ENCODE measurements at regions not wholly inside any gene's neighbourhood (a gene's known extent, or its start where the extent isn't known, plus 50 kb on each side); places are given as distances from the start of the nearest gene placed in this dataset.

DNA sequence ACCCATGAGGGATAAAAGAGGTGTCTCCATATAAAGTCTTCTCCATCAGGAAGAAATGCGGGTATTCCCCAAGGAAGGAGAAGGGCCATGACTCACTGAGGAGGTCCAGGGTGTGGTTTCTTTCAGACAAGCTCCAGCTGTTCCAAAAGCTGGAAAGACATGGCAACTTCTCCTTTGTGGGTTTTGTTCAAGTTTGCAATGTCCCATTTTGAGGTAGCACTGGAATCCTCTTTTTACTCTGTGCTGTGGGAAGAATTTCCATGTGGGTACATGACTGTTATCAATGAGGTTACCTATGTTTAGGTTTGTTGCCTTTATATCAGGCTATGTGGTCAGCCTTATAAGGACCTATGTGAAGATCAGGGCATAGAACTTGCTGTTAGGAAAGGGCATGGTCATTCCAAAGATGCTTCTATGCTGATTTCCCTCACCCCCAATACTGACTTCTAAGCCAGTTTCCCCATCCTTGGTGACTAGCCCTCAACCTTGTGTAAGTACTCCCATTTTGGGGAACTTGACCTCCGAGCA, 697.5 kb downstream of the INHBA start:
- Histone ChIP-seq H3K36me3 (ENCODE audit: insufficient read depth) (no peaks in the 10 kb centered on the region), H3K27me3 (ENCODE audit: insufficient read depth) (no peaks in the 10 kb centered on the region), H3K9me2 (ENCODE audit: insufficient read depth) (peaks cover 7% of the 10 kb centered on the region; the same call in 1 of the 2 replicates), H3K4me2 (no peak overlapping the region), H3F3A (replicated peaks; ENCODE audit: low read depth) (no peaks in the 10 kb centered on the region), H3K4me3 (no peak overlapping the region), H3K27ac (ENCODE audit: low read depth) (no peak overlapping the region), H4K20me1 (replicated peaks; ENCODE audit: insufficient read depth) (no peaks in the 10 kb centered on the region), H2AFZ (no peak overlapping the region), H3K4me1 (ENCODE audit: insufficient read depth) (no peaks in the 10 kb centered on the region), H3K79me2 (replicated peaks; ENCODE audit: insufficient read depth) (no peaks in the 10 kb centered on the region)
- ATAC-seq (no peak), DNase-seq (ENCODE audit: low spot score) (no peak)
- Mint-ChIP-seq H3K27ac (no peak overlapping the region), H3K4me1 (peaks cover 3% of the 10 kb centered on the region; the same call in 1 of the 3 replicates), H3K4me3 (no peak overlapping the region), H3K9me3 (no peaks in the 10 kb centered on the region), H3K36me3 (ENCODE audit: low read depth) (no peaks in the 10 kb centered on the region), H3K27me3 (ENCODE audit: insufficient read depth, low read depth, poor library complexity) (peaks cover 4% of the 10 kb centered on the region)
- TF ChIP-seq ZNF331 (CRISPR knock-in tag; IDR thresholded peaks at IDR 0.05; ENCODE audit: low read depth) = no peak

DNA sequence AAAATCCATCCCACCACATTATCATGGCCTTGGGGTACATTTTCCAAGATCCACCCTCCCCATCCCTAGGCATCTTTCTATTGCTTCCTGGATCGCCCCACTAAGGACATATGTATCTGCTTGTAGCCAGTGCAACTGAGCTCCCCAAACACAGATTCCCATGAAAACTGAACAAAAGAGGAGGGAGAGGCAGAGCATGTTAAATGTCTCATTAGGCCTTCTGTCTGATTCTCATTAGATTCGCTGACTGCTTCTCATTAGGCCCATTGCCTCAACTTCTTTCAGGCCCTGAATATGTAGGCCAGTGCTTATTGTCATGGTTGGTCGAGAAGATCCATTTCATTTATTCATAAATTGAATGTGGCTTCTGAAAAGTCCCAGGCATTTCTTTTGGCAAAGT, 698.9 kb downstream of the INHBA start:
- Mint-ChIP-seq H3K9me3 (no peaks in the 10 kb centered on the region), H3K27ac (no peak overlapping the region), H3K36me3 (ENCODE audit: low read depth) (no peaks in the 10 kb centered on the region), H3K4me1 (peaks cover 3% of the 10 kb centered on the region; the same call in 1 of the 3 replicates), H3K4me3 (no peak overlapping the region), H3K27me3 (ENCODE audit: insufficient read depth, low read depth, poor library complexity) (peaks cover 5% of the 10 kb centered on the region)
- Histone ChIP-seq H3K79me2 (replicated peaks; ENCODE audit: insufficient read depth) (no peaks in the 10 kb centered on the region), H3F3A (replicated peaks; ENCODE audit: low read depth) (no peaks in the 10 kb centered on the region), H3K27ac (ENCODE audit: low read depth) (no peak overlapping the region), H3K27me3 (ENCODE audit: insufficient read depth) (no peaks in the 10 kb centered on the region), H3K4me3 (no peak overlapping the region), H2AFZ (no peak overlapping the region), H3K4me1 (ENCODE audit: insufficient read depth) (no peaks in the 10 kb centered on the region), H3K36me3 (ENCODE audit: insufficient read depth) (no peaks in the 10 kb centered on the region), H3K9me2 (ENCODE audit: insufficient read depth) (no peaks in the 10 kb centered on the region; the same call in 1 of the 2 replicates), H4K20me1 (replicated peaks; ENCODE audit: insufficient read depth) (no peaks in the 10 kb centered on the region), H3K4me2 (no peak overlapping the region)
- no peak for ATAC-seq
- DNase-seq (ENCODE audit: low spot score) = no peak
- TF ChIP-seq NANOG (IDR thresholded peaks at IDR 0.05; ENCODE audit: borderline replicate concordance) (no peak), EZH2phosphoT487 (IDR thresholded peaks at IDR 0.05; ENCODE audit: unreplicated experiment) (no peak), ZNF331 (CRISPR knock-in tag; IDR thresholded peaks at IDR 0.05; ENCODE audit: low read depth) (no peak), JUNB (IDR thresholded peaks at IDR 0.05; ENCODE audit: unreplicated experiment) (no peak), CREB1 (CRISPR knock-in tag; IDR thresholded peaks at IDR 0.05; ENCODE audit: low read depth) (no peak), EZH2 (IDR thresholded peaks at IDR 0.05; ENCODE audit: low read depth, unreplicated experiment) (no peak), ZNF462 (CRISPR knock-in tag; IDR thresholded peaks at IDR 0.05) (no peak), ZNF114 (CRISPR knock-in tag; IDR thresholded peaks at IDR 0.05) (no peak), REST (IDR thresholded peaks at IDR 0.05; ENCODE audit: unreplicated experiment) (no peak), STAT1 (IDR thresholded peaks at IDR 0.05; ENCODE audit: unreplicated experiment) (no peak)
- TF ChIP-seq, protein P1, sequence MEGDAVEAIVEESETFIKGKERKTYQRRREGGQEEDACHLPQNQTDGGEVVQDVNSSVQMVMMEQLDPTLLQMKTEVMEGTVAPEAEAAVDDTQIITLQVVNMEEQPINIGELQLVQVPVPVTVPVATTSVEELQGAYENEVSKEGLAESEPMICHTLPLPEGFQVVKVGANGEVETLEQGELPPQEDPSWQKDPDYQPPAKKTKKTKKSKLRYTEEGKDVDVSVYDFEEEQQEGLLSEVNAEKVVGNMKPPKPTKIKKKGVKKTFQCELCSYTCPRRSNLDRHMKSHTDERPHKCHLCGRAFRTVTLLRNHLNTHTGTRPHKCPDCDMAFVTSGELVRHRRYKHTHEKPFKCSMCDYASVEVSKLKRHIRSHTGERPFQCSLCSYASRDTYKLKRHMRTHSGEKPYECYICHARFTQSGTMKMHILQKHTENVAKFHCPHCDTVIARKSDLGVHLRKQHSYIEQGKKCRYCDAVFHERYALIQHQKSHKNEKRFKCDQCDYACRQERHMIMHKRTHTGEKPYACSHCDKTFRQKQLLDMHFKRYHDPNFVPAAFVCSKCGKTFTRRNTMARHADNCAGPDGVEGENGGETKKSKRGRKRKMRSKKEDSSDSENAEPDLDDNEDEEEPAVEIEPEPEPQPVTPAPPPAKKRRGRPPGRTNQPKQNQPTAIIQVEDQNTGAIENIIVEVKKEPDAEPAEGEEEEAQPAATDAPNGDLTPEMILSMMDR (conservative IDR thresholded peaks at IDR 0.05; ENCODE audit: low read depth in 2 of 2) = no peak

All from GM23338 (cell line).